ENCODE measurements at regions not wholly inside any gene's neighbourhood (a gene's known extent, or its start where the extent isn't known, plus 50 kb on each side); places are given as distances from the start of the nearest gene placed in this dataset.

- no peak overlapping the region for H3K4me3 ChIP-seq (ENCODE audit: low read depth, low read length)
- no peak for DNase-seq (ENCODE audit: low read depth)
- no peak for TF ChIP-seq MYC (IDR thresholded peaks at IDR 0.05; ENCODE audit: low read depth, low read length)
- TF ChIP-seq, protein P1, sequence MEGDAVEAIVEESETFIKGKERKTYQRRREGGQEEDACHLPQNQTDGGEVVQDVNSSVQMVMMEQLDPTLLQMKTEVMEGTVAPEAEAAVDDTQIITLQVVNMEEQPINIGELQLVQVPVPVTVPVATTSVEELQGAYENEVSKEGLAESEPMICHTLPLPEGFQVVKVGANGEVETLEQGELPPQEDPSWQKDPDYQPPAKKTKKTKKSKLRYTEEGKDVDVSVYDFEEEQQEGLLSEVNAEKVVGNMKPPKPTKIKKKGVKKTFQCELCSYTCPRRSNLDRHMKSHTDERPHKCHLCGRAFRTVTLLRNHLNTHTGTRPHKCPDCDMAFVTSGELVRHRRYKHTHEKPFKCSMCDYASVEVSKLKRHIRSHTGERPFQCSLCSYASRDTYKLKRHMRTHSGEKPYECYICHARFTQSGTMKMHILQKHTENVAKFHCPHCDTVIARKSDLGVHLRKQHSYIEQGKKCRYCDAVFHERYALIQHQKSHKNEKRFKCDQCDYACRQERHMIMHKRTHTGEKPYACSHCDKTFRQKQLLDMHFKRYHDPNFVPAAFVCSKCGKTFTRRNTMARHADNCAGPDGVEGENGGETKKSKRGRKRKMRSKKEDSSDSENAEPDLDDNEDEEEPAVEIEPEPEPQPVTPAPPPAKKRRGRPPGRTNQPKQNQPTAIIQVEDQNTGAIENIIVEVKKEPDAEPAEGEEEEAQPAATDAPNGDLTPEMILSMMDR (IDR thresholded peaks at IDR 0.05; ENCODE audit: low read depth, low read length) = no peak
- TF ChIP-seq MAX (IDR thresholded peaks at IDR 0.05; ENCODE audit: low read depth, low read length) = no peak
- TF ChIP-seq POLR2A (IDR thresholded peaks at IDR 0.05; ENCODE audit: extremely low read depth, insufficient read length) = no peak
Measured at GRCh38 chr15:88981244-88982215, 68.4 kb upstream of the MFGE8 start.

- no peak for DNase-seq (ENCODE audit: low read depth)
- TF ChIP-seq MYC (IDR thresholded peaks at IDR 0.05; ENCODE audit: low read depth, low read length) (no peak), POLR2A (IDR thresholded peaks at IDR 0.05; ENCODE audit: extremely low read depth, insufficient read length) (no peak)
- H3K4me3 ChIP-seq (ENCODE audit: low read depth, low read length) = no peak overlapping the region
Measured at GRCh38 chr15:88982304-88982945, 69.2 kb upstream of the MFGE8 start.

GRCh38 chr15:88982946-88983342 is 69.8 kb upstream of the MFGE8 start:
- no peak for DNase-seq (ENCODE audit: low read depth)
- TF ChIP-seq MYC (IDR thresholded peaks at IDR 0.05; ENCODE audit: low read depth, low read length) (no peak), POLR2A (IDR thresholded peaks at IDR 0.05; ENCODE audit: extremely low read depth, insufficient read length) (no peak), MAX (IDR thresholded peaks at IDR 0.05; ENCODE audit: low read depth, low read length) (no peak)
- TF ChIP-seq, protein P1 (IDR thresholded peaks at IDR 0.05; ENCODE audit: low read depth, low read length) = no peak

DNA sequence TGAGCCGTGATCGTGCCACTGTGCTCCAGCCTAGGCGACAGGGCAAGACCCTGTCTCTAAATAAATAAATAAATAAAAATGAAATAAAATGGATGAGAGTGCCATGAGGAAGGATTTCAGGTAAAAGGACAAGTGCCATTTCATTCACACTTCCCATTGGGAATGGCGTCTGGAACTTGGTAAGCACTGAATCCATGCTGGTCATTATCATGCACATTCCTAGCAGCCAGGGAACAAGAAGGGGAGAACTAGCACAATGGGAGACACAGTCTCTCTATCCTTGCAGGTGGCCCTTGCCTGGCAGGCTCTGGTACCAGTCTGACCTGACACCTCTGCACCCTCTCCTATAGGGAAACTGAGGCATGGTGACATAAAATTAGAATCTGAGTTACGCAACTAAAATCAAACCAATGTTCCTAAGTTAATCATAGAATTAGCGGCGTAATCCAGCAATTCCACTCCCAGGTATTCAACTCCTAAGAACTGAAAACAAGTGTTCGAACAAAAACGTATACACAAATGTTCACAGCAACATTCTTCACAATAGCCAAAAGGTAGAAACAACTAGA is 70.8 kb upstream of the MFGE8 start:
- H3K4me3 ChIP-seq (ENCODE audit: low read depth, low read length) = no peak overlapping the region
- no peak for DNase-seq (ENCODE audit: low read depth)
- no peak for TF ChIP-seq MYC (IDR thresholded peaks at IDR 0.05; ENCODE audit: low read depth, low read length)
- no peak for TF ChIP-seq POLR2A (IDR thresholded peaks at IDR 0.05; ENCODE audit: extremely low read depth, insufficient read length)
- TF ChIP-seq, protein P1 (IDR thresholded peaks at IDR 0.05; ENCODE audit: low read depth, low read length) = no peak
- no peak for TF ChIP-seq MAX (IDR thresholded peaks at IDR 0.05; ENCODE audit: low read depth, low read length)

More at GRCh38 chr15:88982946-88983342, 69.8 kb upstream of the MFGE8 start:
- no peak overlapping the region for H3K4me3 ChIP-seq (ENCODE audit: low read depth, low read length)

DNA sequence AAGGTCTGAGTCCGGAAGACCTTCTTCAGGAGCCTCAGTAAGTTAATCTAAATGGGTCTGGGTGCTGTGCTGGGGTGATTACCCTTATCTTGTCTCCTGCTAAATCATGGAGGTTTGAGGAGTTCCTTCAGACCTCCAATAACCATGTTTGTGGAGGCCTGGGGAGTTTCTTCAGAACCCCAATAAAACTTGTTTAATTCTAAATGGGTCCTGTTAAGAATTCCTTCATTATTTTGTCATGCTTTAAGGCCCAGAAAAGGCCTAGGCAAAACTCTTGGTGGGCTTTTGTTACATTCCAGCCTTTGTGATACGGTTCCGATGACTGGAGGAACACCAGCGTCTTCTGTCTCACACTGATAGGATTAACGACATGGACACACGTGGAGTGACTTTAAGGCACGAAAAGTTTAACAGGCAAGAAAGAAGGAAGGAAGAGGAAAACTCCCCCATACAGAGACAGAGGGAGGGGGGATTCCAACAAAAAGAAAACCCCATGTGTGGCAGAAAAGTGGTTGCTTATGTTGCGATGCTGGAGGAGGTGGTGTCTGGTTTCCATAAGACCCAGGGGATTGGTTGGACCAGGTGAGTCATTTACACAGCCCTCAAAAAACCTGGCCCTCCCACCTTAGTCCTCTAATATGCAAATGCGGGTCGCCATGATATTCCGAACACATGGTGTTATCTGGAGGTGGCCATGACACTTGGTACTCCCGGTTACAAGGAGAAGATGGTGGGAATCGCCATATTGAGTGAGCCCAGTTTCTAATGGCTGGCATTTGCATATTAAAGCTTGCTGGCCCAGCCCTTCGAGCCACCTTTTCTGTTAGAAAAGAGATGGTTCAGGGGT is 72.6 kb upstream of the MFGE8 start:
- no peak for TF ChIP-seq MAX (IDR thresholded peaks at IDR 0.05; ENCODE audit: low read depth, low read length)
- no peak for TF ChIP-seq POLR2A (IDR thresholded peaks at IDR 0.05; ENCODE audit: extremely low read depth, insufficient read length)
- TF ChIP-seq, protein P1 (IDR thresholded peaks at IDR 0.05; ENCODE audit: low read depth, low read length) = no peak
- no peak for TF ChIP-seq MYC (IDR thresholded peaks at IDR 0.05; ENCODE audit: low read depth, low read length)
- DNase-seq (ENCODE audit: low read depth) = no peak
- H3K4me3 ChIP-seq (ENCODE audit: low read depth, low read length) = no peak overlapping the region
